DOHH2 (cell line): ENCODE measurements at regions not wholly inside any gene's neighbourhood (a gene's known extent, or its start where the extent isn't known, plus 50 kb on each side); places are given as distances from the start of the nearest gene placed in this dataset.

Experiments used
- H3F3A ChIP-seq: fragments of 200-600 bp; sonication (generic), shearing (Covaris generic); 2 replicates; pipeline ENCODE4 v1.6.0; 2016; ENCODE audit warnings: antibody characterized with exemption, mild to moderate bottlenecking; ENCODE audit not compliant: control insufficient read depth, insufficient read depth
- H3K27ac ChIP-seq: fragments of 200-600 bp; sonication (generic); 2 replicates; pipeline ENCODE4 v1.5.1; 2014; ENCODE audit warnings: low read depth, mild to moderate bottlenecking, low read length, moderate library complexity
- H3K27me3 ChIP-seq: fragments of 200-600 bp; sonication (generic); 2 replicates; pipeline ENCODE4 v1.6.1; 2014; ENCODE audit warnings: mild to moderate bottlenecking, low read length, mixed read lengths; ENCODE audit not compliant: control insufficient read depth
- H3K36me3 ChIP-seq: fragments of 200-600 bp; sonication (generic); 2 replicates; pipeline ENCODE4 v1.6.1; 2014; ENCODE audit warnings: mild to moderate bottlenecking, low read length, moderate library complexity, mixed read lengths; ENCODE audit not compliant: control insufficient read depth
- H3K4me1 ChIP-seq: fragments of 200-600 bp; sonication (generic); 2 replicates; pipeline ENCODE4 v1.6.1; 2014; ENCODE audit warnings: mild to moderate bottlenecking, low read length, mixed read lengths; ENCODE audit not compliant: control insufficient read depth
- H3K4me2 ChIP-seq: fragments of 200-600 bp; sonication (generic); 2 replicates; pipeline ENCODE4 v1.6.0; 2014; ENCODE audit warnings: mild to moderate bottlenecking, low read length, moderate library complexity
- H3K4me3 ChIP-seq: fragments of 200-600 bp; sonication (generic); 2 replicates; pipeline ENCODE4 v1.5.1; 2014; ENCODE audit warnings: mild to moderate bottlenecking, low read length, mixed read lengths
- H3K79me2 ChIP-seq: fragments of 200-600 bp; sonication (generic); 2 replicates; pipeline ENCODE4 v1.6.1; 2014; ENCODE audit warnings: mild to moderate bottlenecking, low read length, mixed read lengths; ENCODE audit not compliant: control insufficient read depth
- H3K9me2 ChIP-seq: fragments of 200-600 bp; sonication (generic); replicated peaks from 2 replicates; pipeline ENCODE4 v1.6.1; 2014; ENCODE audit warnings: mild to moderate bottlenecking, low read length, mixed read lengths; ENCODE audit not compliant: control insufficient read depth
- H3K9me3 ChIP-seq: fragments of 200-600 bp; sonication (generic); 2 replicates; pipeline ENCODE4 v1.6.1; 2014; ENCODE audit warnings: antibody characterized with exemption, low read length, mixed read lengths; ENCODE audit not compliant: control insufficient read depth, insufficient read depth
- H4K20me1 ChIP-seq: fragments of 200-600 bp; sonication (generic); 2 replicates; pipeline ENCODE4 v1.6.0; 2014; ENCODE audit warnings: low read depth, mild to moderate bottlenecking, antibody characterized with exemption, low read length, moderate library complexity; ENCODE audit not compliant: control insufficient read depth, insufficient read depth
- CTCF ChIP-seq: fragments of 200-600 bp; sonication (generic); IDR thresholded peaks from one replicate; pipeline ENCODE4 v1.5.1; 2014; ENCODE audit warnings: antibody characterized with exemption, mild to moderate bottlenecking, low read depth, low read length; ENCODE audit not compliant: poor library complexity, severe bottlenecking
- EZH2phosphoT487 ChIP-seq: fragments of 200-600 bp; sonication (generic); IDR thresholded peaks from 2 replicates; pipeline ENCODE4 v1.6.1; 2017; ENCODE audit warnings: borderline replicate concordance, mild to moderate bottlenecking, antibody characterized with exemption, low read length, moderate library complexity, mixed read lengths

GRCh38 chr5:41598011-41598410 lies 87.6 kb upstream of the PLCXD3 start:
- Histone ChIP-seq H3K79me2 (no peaks in the 10 kb centered on the region), H3K4me2 (no peak overlapping the region), H3K27ac (no peak overlapping the region), H4K20me1 (no peaks in the 10 kb centered on the region), H3K4me3 (no peak overlapping the region), H3K9me3 (no peaks in the 10 kb centered on the region), H3K36me3 (no peaks in the 10 kb centered on the region), H3K4me1 (no peaks in the 10 kb centered on the region), H3K9me2 (no peaks in the 10 kb centered on the region), H3K27me3 (no peaks in the 10 kb centered on the region), H3F3A (no peaks in the 10 kb centered on the region)
- no peak for TF ChIP-seq EZH2phosphoT487
- no peak for TF ChIP-seq CTCF

- H4K20me1 ChIP-seq: no peaks in the 10 kb centered on the region
- H3K9me3 ChIP-seq: no peaks in the 10 kb centered on the region
- no peak overlapping the region for H3K4me3 ChIP-seq
- no peaks in the 10 kb centered on the region for H3K36me3 ChIP-seq
- no peaks in the 10 kb centered on the region for H3K9me2 ChIP-seq
- H3K27ac ChIP-seq: no peak overlapping the region
- no peaks in the 10 kb centered on the region for H3K4me1 ChIP-seq
- TF ChIP-seq EZH2phosphoT487 (no peak), CTCF (no peak)
- no peaks in the 10 kb centered on the region for H3K79me2 ChIP-seq
- no peak overlapping the region for H3K4me2 ChIP-seq
- no peaks in the 10 kb centered on the region for H3F3A ChIP-seq
- no peaks in the 10 kb centered on the region for H3K27me3 ChIP-seq
Measured at GRCh38 chr5:41587668-41588067, 77.3 kb upstream of the PLCXD3 start.

GRCh38 chr5:41575110-41575779 lies 64.8 kb upstream of the PLCXD3 start:
- Histone ChIP-seq H3K9me3 (no peaks in the 10 kb centered on the region), H3F3A (no peaks in the 10 kb centered on the region), H3K36me3 (no peaks in the 10 kb centered on the region), H3K4me2 (no peak overlapping the region), H3K79me2 (no peaks in the 10 kb centered on the region), H4K20me1 (no peaks in the 10 kb centered on the region), H3K27me3 (no peaks in the 10 kb centered on the region), H3K27ac (no peak overlapping the region), H3K4me3 (no peak overlapping the region), H3K4me1 (no peaks in the 10 kb centered on the region), H3K9me2 (no peaks in the 10 kb centered on the region)
- TF ChIP-seq EZH2phosphoT487: no peak
- TF ChIP-seq CTCF: no peak

GRCh38 chr5:41574391-41574790 lies 64.0 kb upstream of the PLCXD3 start:
- Histone ChIP-seq H3K79me2 (no peaks in the 10 kb centered on the region), H3K4me2 (no peak overlapping the region), H3K9me2 (no peaks in the 10 kb centered on the region), H3F3A (no peaks in the 10 kb centered on the region), H3K4me3 (no peak overlapping the region), H3K9me3 (no peaks in the 10 kb centered on the region), H4K20me1 (no peaks in the 10 kb centered on the region), H3K27ac (no peak overlapping the region), H3K36me3 (no peaks in the 10 kb centered on the region), H3K27me3 (no peaks in the 10 kb centered on the region), H3K4me1 (no peaks in the 10 kb centered on the region)
- TF ChIP-seq EZH2phosphoT487 (no peak), CTCF (no peak)
